SU-DHL-6 (cell line): ENCODE measurements at regions not wholly inside any gene's neighbourhood (a gene's known extent, or its start where the extent isn't known, plus 50 kb on each side); places are given as distances from the start of the nearest gene placed in this dataset.

Experiments used
- H2AFZ ChIP-seq: fragments of 200-600 bp; sonication (generic); 2 replicates; pipeline ENCODE4 v1.6.1; 2014; ENCODE audit warnings: low read depth, mild to moderate bottlenecking, moderate library complexity, mixed read lengths, antibody characterized with exemption, low read length; ENCODE audit not compliant: severe bottlenecking
- H3F3A ChIP-seq: fragments of 200-600 bp; shearing (Covaris generic); 2 replicates; pipeline ENCODE4 v1.6.0; 2016; ENCODE audit warnings: antibody characterized with exemption, mild to moderate bottlenecking; ENCODE audit not compliant: insufficient read depth
- H3K27ac ChIP-seq: fragments of 200-600 bp; sonication (generic); 2 replicates; pipeline ENCODE4 v1.5.1; 2016; ENCODE audit warnings: low read depth, mild to moderate bottlenecking, low read length, moderate library complexity, mixed read lengths
- H3K27me3 ChIP-seq: fragments of 200-600 bp; sonication (generic), shearing (Covaris generic); 2 replicates; pipeline ENCODE4 v1.6.0; 2014; ENCODE audit warnings: mild to moderate bottlenecking, low read length
- H3K36me3 ChIP-seq: fragments of 200-600 bp; sonication (generic); 2 replicates; pipeline ENCODE4 v1.6.1; 2014; ENCODE audit warnings: mild to moderate bottlenecking, low read length, mixed read lengths
- H3K4me2 ChIP-seq: fragments of 300-600, 200-600 bp; shearing (Covaris generic), sonication (generic); 2 replicates; pipeline ENCODE4 v1.6.0; 2014; ENCODE audit warnings: low read length, low read depth, mild to moderate bottlenecking; ENCODE audit not compliant: poor library complexity, severe bottlenecking
- H3K4me3 ChIP-seq: fragments of 200-600 bp; sonication (generic); 2 replicates; pipeline ENCODE4 v1.5.1; 2014; ENCODE audit warnings: antibody characterized with exemption, low read length, mild to moderate bottlenecking, mixed read lengths; ENCODE audit not compliant: insufficient read depth, poor library complexity, severe bottlenecking
- H3K79me2 ChIP-seq: fragments of 200-600 bp; sonication (generic); 2 replicates; pipeline ENCODE4 v1.6.1; 2014; ENCODE audit warnings: mild to moderate bottlenecking, low read length, moderate library complexity; ENCODE audit not compliant: insufficient read depth
- H3K9ac ChIP-seq: fragments of 200-600 bp; sonication (generic); 2 replicates; pipeline ENCODE4 v1.7.0; 2014; ENCODE audit warnings: mild to moderate bottlenecking, low read length
- H3K9me2 ChIP-seq: fragments of 200-600 bp; sonication (generic); replicated peaks from 2 replicates; pipeline ENCODE4 v1.6.1; 2014; ENCODE audit warnings: low read length; ENCODE audit not compliant: insufficient read depth
- H3K9me3 ChIP-seq: fragments of 200-600 bp; sonication (generic); 2 replicates; pipeline ENCODE4 v1.6.1; 2014; ENCODE audit warnings: low read length, mixed read lengths; ENCODE audit not compliant: insufficient read depth
- H4K20me1 ChIP-seq: fragments of 200-600 bp; sonication (generic); 2 replicates; pipeline ENCODE4 v1.6.1; 2014; ENCODE audit warnings: low read depth, mild to moderate bottlenecking, antibody characterized with exemption, low read length, moderate library complexity, mixed read lengths
- CTCF ChIP-seq: fragments of 200-600 bp; sonication (generic); IDR thresholded peaks from one replicate; pipeline ENCODE4 v1.5.1; 2017; ENCODE audit warnings: antibody characterized with exemption, mild to moderate bottlenecking, low read length, moderate library complexity; ENCODE audit not compliant: insufficient read depth, poor library complexity, severe bottlenecking
- EZH2phosphoT487 ChIP-seq: fragments of 200-600 bp; sonication (generic), shearing (Covaris generic); conservative IDR thresholded peaks from 2 replicates; pipeline ENCODE4 v1.6.1; 2018; ENCODE audit warnings: mild to moderate bottlenecking, antibody characterized with exemption, low read length, moderate library complexity, mixed read lengths

- Histone ChIP-seq H3K4me2 (no peak overlapping the region), H3F3A (no peaks in the 10 kb centered on the region), H3K27ac (no peak overlapping the region), H4K20me1 (no peaks in the 10 kb centered on the region), H3K9me2 (no peaks in the 10 kb centered on the region), H3K36me3 (no peaks in the 10 kb centered on the region), H3K4me3 (no peak overlapping the region), H3K27me3 (no peaks in the 10 kb centered on the region), H2AFZ (no peak overlapping the region), H3K9me3 (no peaks in the 10 kb centered on the region), H3K79me2 (no peaks in the 10 kb centered on the region), H3K9ac (no peak overlapping the region)
- no peak for TF ChIP-seq CTCF
- no peak for TF ChIP-seq EZH2phosphoT487
These were observed 182.7 kb downstream of the NUF2 start for GRCh38 chr1:163504331-163504978.

- Histone ChIP-seq H3K27ac (no peak overlapping the region), H3K79me2 (no peaks in the 10 kb centered on the region), H2AFZ (no peak overlapping the region)
These were observed 187.4 kb downstream of the NUF2 start for GRCh38 chr1:163509114-163509513.

GRCh38 chr1:163512349-163512989 is 190.7 kb downstream of the NUF2 start:
- H3K4me3 ChIP-seq: no peak overlapping the region
- no peaks in the 10 kb centered on the region for H3K9me3 ChIP-seq
- H3K4me2 ChIP-seq: no peak overlapping the region
- H3K27ac ChIP-seq: no peak overlapping the region
- no peaks in the 10 kb centered on the region for H4K20me1 ChIP-seq
- H3K9me2 ChIP-seq: no peaks in the 10 kb centered on the region
- TF ChIP-seq CTCF (no peak), EZH2phosphoT487 (no peak)
- H3K36me3 ChIP-seq: no peaks in the 10 kb centered on the region
- no peaks in the 10 kb centered on the region for H3F3A ChIP-seq
- no peaks in the 10 kb centered on the region for H3K27me3 ChIP-seq
- H3K79me2 ChIP-seq: no peaks in the 10 kb centered on the region
- no peak overlapping the region for H3K9ac ChIP-seq
- no peak overlapping the region for H2AFZ ChIP-seq

More at GRCh38 chr1:163509114-163509513, 187.4 kb downstream of the NUF2 start:
- no peak overlapping the region for H3K4me2 ChIP-seq
- no peaks in the 10 kb centered on the region for H4K20me1 ChIP-seq
- no peaks in the 10 kb centered on the region for H3K9me2 ChIP-seq
- no peaks in the 10 kb centered on the region for H3K27me3 ChIP-seq
- H3F3A ChIP-seq: no peaks in the 10 kb centered on the region
- H3K9me3 ChIP-seq: no peaks in the 10 kb centered on the region
- no peak for TF ChIP-seq CTCF
- no peak for TF ChIP-seq EZH2phosphoT487
- H3K9ac ChIP-seq: no peak overlapping the region
- H3K4me3 ChIP-seq: no peak overlapping the region
- no peaks in the 10 kb centered on the region for H3K36me3 ChIP-seq
